ENCODE measurements at regions not wholly inside any gene's neighbourhood (a gene's known extent, or its start where the extent isn't known, plus 50 kb on each side); places are given as distances from the start of the nearest gene placed in this dataset.
"Not testable (repeated sequence)": the region's sequence is repeated elsewhere in the genome, so short reads cannot be mapped to it uniquely, and the experiment has no call there.

DNA sequence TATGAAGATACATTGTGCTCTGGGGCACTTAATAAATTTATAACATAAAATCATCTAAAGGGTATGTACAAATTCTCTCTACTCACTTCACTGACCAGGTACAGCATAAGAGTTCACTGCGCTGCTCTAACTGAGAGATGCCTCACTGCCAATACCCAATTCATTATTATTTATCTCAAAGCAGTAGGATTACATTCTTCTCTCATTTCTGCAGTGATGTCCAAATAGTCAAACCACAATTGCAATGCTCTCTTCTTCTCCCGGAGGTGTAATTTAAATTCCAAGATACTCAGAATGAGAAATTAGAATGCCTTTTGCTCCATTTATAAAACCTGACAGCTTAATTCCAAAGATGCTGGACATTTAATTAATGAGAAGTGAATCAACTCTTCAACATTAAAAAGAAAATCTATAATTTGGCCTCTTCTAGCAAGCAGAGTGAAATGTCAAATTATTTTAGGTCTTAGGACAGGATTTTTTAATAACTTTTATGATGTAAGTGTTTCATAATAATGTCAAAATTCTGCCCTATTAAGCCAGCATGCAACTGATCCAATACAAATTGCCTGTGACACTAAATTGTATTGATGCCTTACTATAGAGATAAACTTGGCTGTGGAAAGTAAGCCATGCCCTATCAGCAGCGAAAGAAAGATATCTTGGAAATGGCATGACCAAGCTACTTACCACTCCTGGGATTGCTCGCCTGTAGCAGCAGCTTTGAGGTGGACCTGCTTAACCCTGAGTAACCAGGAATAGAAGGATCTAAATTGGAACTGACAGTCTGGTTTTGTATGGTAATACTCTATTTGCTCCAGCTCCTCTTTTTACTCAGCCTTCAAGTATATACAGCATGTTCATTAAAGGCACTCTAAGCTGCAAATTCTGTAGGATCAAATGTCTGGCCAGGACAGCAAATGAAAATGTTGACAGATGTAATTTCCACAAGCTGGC is 374.2 kb upstream of the TYRP1 start:
- H3K4me3 ChIP-seq: no peak overlapping the region
- TF ChIP-seq, protein P1, sequence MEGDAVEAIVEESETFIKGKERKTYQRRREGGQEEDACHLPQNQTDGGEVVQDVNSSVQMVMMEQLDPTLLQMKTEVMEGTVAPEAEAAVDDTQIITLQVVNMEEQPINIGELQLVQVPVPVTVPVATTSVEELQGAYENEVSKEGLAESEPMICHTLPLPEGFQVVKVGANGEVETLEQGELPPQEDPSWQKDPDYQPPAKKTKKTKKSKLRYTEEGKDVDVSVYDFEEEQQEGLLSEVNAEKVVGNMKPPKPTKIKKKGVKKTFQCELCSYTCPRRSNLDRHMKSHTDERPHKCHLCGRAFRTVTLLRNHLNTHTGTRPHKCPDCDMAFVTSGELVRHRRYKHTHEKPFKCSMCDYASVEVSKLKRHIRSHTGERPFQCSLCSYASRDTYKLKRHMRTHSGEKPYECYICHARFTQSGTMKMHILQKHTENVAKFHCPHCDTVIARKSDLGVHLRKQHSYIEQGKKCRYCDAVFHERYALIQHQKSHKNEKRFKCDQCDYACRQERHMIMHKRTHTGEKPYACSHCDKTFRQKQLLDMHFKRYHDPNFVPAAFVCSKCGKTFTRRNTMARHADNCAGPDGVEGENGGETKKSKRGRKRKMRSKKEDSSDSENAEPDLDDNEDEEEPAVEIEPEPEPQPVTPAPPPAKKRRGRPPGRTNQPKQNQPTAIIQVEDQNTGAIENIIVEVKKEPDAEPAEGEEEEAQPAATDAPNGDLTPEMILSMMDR (IDR thresholded peaks at IDR 0.05): no peak

DNA sequence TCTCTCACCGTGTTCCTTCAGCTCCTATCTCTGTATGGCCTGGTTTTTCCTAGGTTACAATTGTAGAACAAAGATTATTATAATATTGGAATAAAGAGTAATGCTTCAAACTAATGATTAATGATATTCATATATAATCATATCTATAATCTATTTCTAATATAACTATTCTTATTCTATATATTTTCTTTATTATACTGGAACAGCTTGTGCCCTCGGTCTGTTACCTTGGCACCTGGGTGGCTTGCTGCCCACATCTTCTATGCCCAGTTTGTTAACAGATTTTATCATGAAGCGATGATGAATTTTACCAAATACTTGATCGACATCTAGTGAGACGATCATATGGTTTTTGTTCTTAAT is 363.6 kb upstream of the TYRP1 start:
- no peaks in the 10 kb centered on the region for H3K4me1 ChIP-seq
- DNase-seq: no peak
- H3K27me3 ChIP-seq: no peaks in the 10 kb centered on the region
- TF ChIP-seq, protein P1 (IDR thresholded peaks at IDR 0.05): no peak
- no peaks in the 10 kb centered on the region for H3K9me3 ChIP-seq
- intact Hi-C loops (cut with DNase I; ENCODE audit: low total_unique reads): no loop called here
- no peaks in the 10 kb centered on the region for H3K36me3 ChIP-seq
- no peak overlapping the region for H3K27ac ChIP-seq
- H3K4me3 ChIP-seq: no peak overlapping the region

More for the DNA sequence above, 374.2 kb upstream of the TYRP1 start:
- Histone ChIP-seq H3K4me1 (no peaks in the 10 kb centered on the region), H3K27me3 (no peaks in the 10 kb centered on the region), H3K36me3 (no peaks in the 10 kb centered on the region), H3K27ac (no peak overlapping the region), H3K9me3 (no peaks in the 10 kb centered on the region)
- no peak for DNase-seq
- intact Hi-C loops (cut with DNase I; ENCODE audit: low total_unique reads): no loop called here

DNA sequence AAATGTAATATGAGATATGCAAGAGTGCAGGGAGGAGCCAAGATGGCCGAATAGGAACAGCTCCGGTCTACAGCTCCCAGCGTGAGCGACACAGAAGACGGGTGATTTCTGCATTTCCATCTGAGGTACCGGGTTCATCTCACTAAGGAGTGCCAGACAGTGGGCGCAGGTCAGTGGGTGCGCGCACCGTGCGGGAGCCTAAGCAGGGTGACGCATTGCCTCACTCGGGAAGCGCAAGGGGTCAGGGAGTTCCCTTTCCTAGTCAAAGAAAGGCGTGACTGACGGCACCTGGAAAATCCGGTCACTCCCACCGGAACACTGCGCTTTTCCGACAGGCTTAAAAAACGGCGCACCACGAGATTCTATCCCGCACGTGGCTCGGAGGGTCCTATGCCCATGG is 359.2 kb upstream of the TYRP1 start:
- not testable (repeated sequence) for H3K9me3 ChIP-seq, DNase-seq, H3K4me3 ChIP-seq, H3K4me1 ChIP-seq, H3K36me3 ChIP-seq, H3K27ac ChIP-seq, H3K27me3 ChIP-seq
- intact Hi-C loops (cut with DNase I; ENCODE audit: low total_unique reads): loop anchor here (10.0 kb wide), 1 partner anchor 301 kb away; no protein-coding TSS in a partner anchor

DNA sequence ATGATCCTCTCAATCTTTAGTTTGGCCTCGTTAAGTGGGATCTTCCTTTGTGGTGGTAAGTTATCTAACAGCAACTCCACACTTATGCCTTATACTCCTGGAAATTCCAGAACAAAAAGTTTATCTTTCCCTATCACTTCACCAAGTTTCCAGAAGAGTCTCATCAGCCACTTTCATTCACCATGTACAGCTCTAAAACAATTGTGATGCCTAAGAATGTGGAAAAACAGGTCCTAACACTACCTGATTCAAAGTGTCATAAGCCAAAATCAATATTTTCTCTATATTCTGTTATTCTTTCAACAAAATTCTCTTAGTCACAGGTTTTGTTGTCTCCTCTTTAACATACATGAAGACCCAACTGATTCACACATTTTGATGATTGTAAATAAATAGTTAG is 342.4 kb upstream of the TYRP1 start:
- Histone ChIP-seq H3K9me3 (no peaks in the 10 kb centered on the region), H3K27me3 (no peaks in the 10 kb centered on the region), H3K36me3 (no peaks in the 10 kb centered on the region), H3K27ac (no peak overlapping the region), H3K4me1 (no peaks in the 10 kb centered on the region), H3K4me3 (no peak overlapping the region)
- DNase-seq: no peak
- intact Hi-C loops (cut with DNase I; ENCODE audit: low total_unique reads): no loop called here
- TF ChIP-seq, protein P1 (IDR thresholded peaks at IDR 0.05): no peak

DNA sequence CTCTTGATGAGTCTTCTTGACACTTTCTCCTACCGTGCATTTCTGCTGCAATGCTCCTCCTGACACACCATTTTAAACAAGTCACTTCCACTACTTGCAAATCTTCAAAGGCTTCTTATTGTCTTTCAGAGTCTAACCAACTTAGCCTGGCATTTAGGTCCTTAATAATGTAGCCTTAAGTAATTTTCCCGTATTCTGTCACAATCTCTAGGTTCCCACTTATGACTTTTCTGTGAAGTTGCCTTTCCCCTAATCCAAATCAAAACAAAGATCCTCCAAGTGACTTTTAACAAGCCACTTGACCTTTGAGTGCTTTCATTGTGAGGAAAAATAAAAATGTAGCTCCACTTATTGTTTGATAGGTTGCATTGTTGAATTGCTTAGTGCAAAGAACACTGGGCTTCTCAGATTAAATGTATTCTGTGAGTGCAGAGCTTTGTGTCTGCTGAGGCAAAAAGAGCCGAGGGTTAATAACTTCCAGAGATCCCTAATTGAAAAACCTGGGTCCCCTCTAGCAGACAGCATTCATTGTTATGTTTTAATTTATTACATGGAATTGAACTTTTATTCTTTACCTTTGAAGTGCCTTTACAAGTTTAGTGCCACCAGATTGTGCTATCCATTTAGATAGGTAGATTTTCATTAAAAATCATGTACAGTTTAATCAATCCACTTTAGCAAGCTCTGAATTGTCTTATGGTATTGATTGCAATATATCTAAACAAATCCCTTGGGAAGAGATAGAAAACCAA is 341.7 kb upstream of the TYRP1 start:
- TF ChIP-seq, protein P1 (IDR thresholded peaks at IDR 0.05): no peak
- no peaks in the 10 kb centered on the region for H3K36me3 ChIP-seq
- intact Hi-C loops (cut with DNase I; ENCODE audit: low total_unique reads): no loop called here
- H3K27ac ChIP-seq: no peak overlapping the region
- H3K4me3 ChIP-seq: no peak overlapping the region
- no peaks in the 10 kb centered on the region for H3K4me1 ChIP-seq
- H3K9me3 ChIP-seq: no peaks in the 10 kb centered on the region
- no peaks in the 10 kb centered on the region for H3K27me3 ChIP-seq
- DNase-seq: no peak

DNA sequence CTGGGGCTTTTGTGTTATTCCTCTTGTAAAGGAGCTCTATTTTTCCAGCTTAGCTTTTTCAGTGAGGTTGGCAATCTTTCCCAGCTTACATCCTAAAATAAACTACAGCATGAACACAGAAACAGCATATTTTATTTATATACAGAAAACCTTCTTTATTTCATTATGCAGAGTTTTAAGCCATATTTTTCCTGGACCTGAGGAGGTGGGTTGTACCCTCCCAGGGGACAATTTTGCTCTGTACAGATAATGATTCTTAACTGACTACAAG is 341.2 kb upstream of the TYRP1 start:
- H3K4me3 ChIP-seq: no peak overlapping the region
- H3K36me3 ChIP-seq: no peaks in the 10 kb centered on the region
- no peaks in the 10 kb centered on the region for H3K4me1 ChIP-seq
- H3K27me3 ChIP-seq: no peaks in the 10 kb centered on the region
- no peak overlapping the region for H3K27ac ChIP-seq
- TF ChIP-seq, protein P1 (IDR thresholded peaks at IDR 0.05): no peak
- no peaks in the 10 kb centered on the region for H3K9me3 ChIP-seq
- DNase-seq: no peak
- intact Hi-C loops (cut with DNase I; ENCODE audit: low total_unique reads): no loop called here

Data from tibial artery (tissue), 4 donors.